ENCODE measurements at regions not wholly inside any gene's neighbourhood (a gene's known extent, or its start where the extent isn't known, plus 50 kb on each side); places are given as distances from the start of the nearest gene placed in this dataset.

DNA sequence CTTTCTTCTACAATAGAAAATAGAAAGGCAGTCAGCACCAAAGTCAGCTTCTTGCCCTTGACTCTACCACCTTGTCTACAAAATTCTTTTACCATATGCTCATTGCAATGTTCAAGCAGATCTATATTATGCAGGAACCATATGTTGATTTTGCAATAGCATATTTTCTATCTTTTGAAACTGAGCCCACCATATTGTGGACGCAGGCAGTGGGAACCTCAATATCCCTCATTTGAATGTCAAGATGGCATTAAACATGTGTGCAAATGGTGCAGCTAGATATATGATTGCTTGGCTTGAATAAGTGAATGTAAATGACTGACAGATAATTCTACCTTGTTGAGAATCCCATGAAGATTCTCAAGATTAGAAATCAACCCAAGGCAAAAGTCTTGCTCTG, 412.7 kb upstream of the FSHR start:
- H3K9ac ChIP-seq (ENCODE audit: low read length) = no peak overlapping the region
- no peaks in the 10 kb centered on the region for H3K79me2 ChIP-seq (ENCODE audit: insufficient read depth, low read length)
- H3K9me3 ChIP-seq (ENCODE audit: control insufficient read depth in 1 of 2, insufficient read depth in 1 of 2, low read depth in 1 of 2, low read length in 2 of 2) = peaks cover 4 to 12% of the 10 kb centered on the region in 2 experiments; a peak in 2 of 4 replicates
- no peak overlapping the region for H3K27ac ChIP-seq (ENCODE audit: low read depth, low read length)
- CTCF ChIA-PET = no interaction called here
- no peak for DNase-seq (ENCODE audit: low read depth, low spot score)
- no peaks in the 10 kb centered on the region for H3K4me1 ChIP-seq (ENCODE audit: control insufficient read depth in 1 of 2, insufficient read depth in 2 of 2, low read length in 2 of 2)
- H3K36me3 ChIP-seq (ENCODE audit: control insufficient read depth in 1 of 2, insufficient read depth in 2 of 2, low read length in 2 of 2) = no peaks in the 10 kb centered on the region
- intact Hi-C loops (cut with micrococcal nuclease) = no loop called here
- H3K4me2 ChIP-seq (ENCODE audit: low read length) = no peak overlapping the region
- no TSS peak for BruUV-seq (replicated peaks)
- H3K27me3 ChIP-seq (ENCODE audit: insufficient read depth, low read length) = no peaks in the 10 kb centered on the region
- POLR2A ChIA-PET = no interaction called here
- ATAC-seq = no peak
- no peak overlapping the region for H3K4me3 ChIP-seq (replicated peaks in 1 of 2; ENCODE audit: low read depth in 1 of 2, low read length in 2 of 2)
- H2AFZ ChIP-seq (ENCODE audit: low read depth, low read length, poor library complexity, severe bottlenecking) = no peak overlapping the region
- no peaks in the 10 kb centered on the region for H3K9me2 ChIP-seq (ENCODE audit: insufficient read depth)
- TF ChIP-seq CEBPB (IDR thresholded peaks at IDR 0.05; ENCODE audit: low read depth) (no peak), EZH2 (IDR thresholded peaks at IDR 0.05) (no peak), SIN3A (IDR thresholded peaks at IDR 0.05; ENCODE audit: low read depth) (no peak), EGR1 (IDR thresholded peaks at IDR 0.05; ENCODE audit: low read depth) (no peak), POLR2AphosphoS5 (IDR thresholded peaks at IDR 0.05; ENCODE audit: low read depth, low read length) (no peak)
- TF ChIP-seq, protein P1, sequence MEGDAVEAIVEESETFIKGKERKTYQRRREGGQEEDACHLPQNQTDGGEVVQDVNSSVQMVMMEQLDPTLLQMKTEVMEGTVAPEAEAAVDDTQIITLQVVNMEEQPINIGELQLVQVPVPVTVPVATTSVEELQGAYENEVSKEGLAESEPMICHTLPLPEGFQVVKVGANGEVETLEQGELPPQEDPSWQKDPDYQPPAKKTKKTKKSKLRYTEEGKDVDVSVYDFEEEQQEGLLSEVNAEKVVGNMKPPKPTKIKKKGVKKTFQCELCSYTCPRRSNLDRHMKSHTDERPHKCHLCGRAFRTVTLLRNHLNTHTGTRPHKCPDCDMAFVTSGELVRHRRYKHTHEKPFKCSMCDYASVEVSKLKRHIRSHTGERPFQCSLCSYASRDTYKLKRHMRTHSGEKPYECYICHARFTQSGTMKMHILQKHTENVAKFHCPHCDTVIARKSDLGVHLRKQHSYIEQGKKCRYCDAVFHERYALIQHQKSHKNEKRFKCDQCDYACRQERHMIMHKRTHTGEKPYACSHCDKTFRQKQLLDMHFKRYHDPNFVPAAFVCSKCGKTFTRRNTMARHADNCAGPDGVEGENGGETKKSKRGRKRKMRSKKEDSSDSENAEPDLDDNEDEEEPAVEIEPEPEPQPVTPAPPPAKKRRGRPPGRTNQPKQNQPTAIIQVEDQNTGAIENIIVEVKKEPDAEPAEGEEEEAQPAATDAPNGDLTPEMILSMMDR (IDR thresholded peaks at IDR 0.05 in 2 of 3, conservative IDR thresholded peaks at IDR 0.05 in 1 of 3; ENCODE audit: borderline replicate concordance in 1 of 3, insufficient read depth in 1 of 3, low read depth in 2 of 3, low read length in 2 of 3) = no peak
- TF ChIP-seq, protein P2, sequence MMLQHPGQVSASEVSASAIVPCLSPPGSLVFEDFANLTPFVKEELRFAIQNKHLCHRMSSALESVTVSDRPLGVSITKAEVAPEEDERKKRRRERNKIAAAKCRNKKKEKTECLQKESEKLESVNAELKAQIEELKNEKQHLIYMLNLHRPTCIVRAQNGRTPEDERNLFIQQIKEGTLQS (IDR thresholded peaks at IDR 0.05) = no peak
- H4K20me1 ChIP-seq (ENCODE audit: insufficient read depth) = no peaks in the 10 kb centered on the region
- RAD21 ChIA-PET (ENCODE audit: low non-redundant PET in 1 of 2, low total read pairs in 2 of 2, uncharacterized antibody in 2 of 2, unreplicated experiment in 2 of 2) = no interaction called here

DNA sequence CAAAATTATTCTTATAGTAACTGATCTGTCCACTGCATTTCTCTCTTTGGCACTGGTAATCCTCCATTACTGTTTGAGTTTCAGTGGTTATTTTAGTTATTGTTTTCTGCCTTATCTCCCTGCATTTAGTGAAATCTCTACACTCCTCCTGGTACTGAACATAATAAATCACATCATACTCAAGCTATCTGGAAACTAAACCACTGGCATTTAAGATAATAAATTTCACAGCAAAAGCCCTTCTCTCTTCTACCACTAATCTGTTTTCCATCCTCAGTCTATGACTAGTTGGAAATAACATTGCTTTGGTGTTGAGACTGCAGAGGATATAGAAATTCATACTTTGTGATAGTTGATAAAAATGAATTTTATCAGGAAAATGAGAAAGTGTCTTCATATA, 399.3 kb upstream of the FSHR start:
- ChIA-PET POLR2A (no interaction called here), CTCF (no interaction called here), RAD21 (ENCODE audit: low non-redundant PET in 1 of 2, low total read pairs in 2 of 2, uncharacterized antibody in 2 of 2, unreplicated experiment in 2 of 2) (no interaction called here)
- Histone ChIP-seq H3K79me2 (ENCODE audit: insufficient read depth, low read length) (no peaks in the 10 kb centered on the region), H3K27me3 (ENCODE audit: insufficient read depth, low read length) (no peaks in the 10 kb centered on the region), H4K20me1 (ENCODE audit: insufficient read depth) (no peaks in the 10 kb centered on the region), H3K9me3 (ENCODE audit: control insufficient read depth in 1 of 2, insufficient read depth in 1 of 2, low read depth in 1 of 2, low read length in 2 of 2) (peaks cover 6 to 12% of the 10 kb centered on the region in 2 experiments; a peak in 2 of 4 replicates), H3K9ac (ENCODE audit: low read length) (no peak overlapping the region), H3K4me1 (ENCODE audit: control insufficient read depth in 1 of 2, insufficient read depth in 2 of 2, low read length in 2 of 2) (no peaks in the 10 kb centered on the region), H3K9me2 (ENCODE audit: insufficient read depth) (no peaks in the 10 kb centered on the region), H3K4me2 (ENCODE audit: low read length) (no peak overlapping the region), H3K27ac (ENCODE audit: low read depth, low read length) (no peak overlapping the region), H3K4me3 (replicated peaks in 1 of 2; ENCODE audit: low read depth in 1 of 2, low read length in 2 of 2) (no peak overlapping the region), H3K36me3 (ENCODE audit: control insufficient read depth in 1 of 2, insufficient read depth in 2 of 2, low read length in 2 of 2) (no peaks in the 10 kb centered on the region), H2AFZ (ENCODE audit: low read depth, low read length, poor library complexity, severe bottlenecking) (no peak overlapping the region)
- ATAC-seq (no peak), DNase-seq (ENCODE audit: low read depth, low spot score) (no peak)
- no TSS peak for BruUV-seq (replicated peaks)
- TF ChIP-seq SRF (IDR thresholded peaks at IDR 0.05; ENCODE audit: low read depth) = no peak
- TF ChIP-seq ZNF274 (IDR thresholded peaks at IDR 0.05; ENCODE audit: low read depth, low read length) = no peak
- no peak for TF ChIP-seq TCF7L2 (IDR thresholded peaks at IDR 0.05; ENCODE audit: borderline replicate concordance, extremely low read depth, insufficient read depth, insufficient read length)
- no peak for TF ChIP-seq EZH2phosphoT487 (IDR thresholded peaks at IDR 0.05; ENCODE audit: borderline replicate concordance)
- TF ChIP-seq EZH2 (IDR thresholded peaks at IDR 0.05) = no peak
- no peak for TF ChIP-seq FOSL1 (IDR thresholded peaks at IDR 0.05; ENCODE audit: low read depth)
- TF ChIP-seq JUND (IDR thresholded peaks at IDR 0.05) = no peak
- TF ChIP-seq CBX3 (IDR thresholded peaks at IDR 0.05; ENCODE audit: low read depth) = no peak
- TF ChIP-seq SIN3A (IDR thresholded peaks at IDR 0.05; ENCODE audit: low read depth) = no peak
- no peak for TF ChIP-seq POLR2AphosphoS5 (IDR thresholded peaks at IDR 0.05; ENCODE audit: low read depth, low read length)
- TF ChIP-seq POLR2A (IDR thresholded peaks at IDR 0.05; ENCODE audit: borderline replicate concordance, extremely low read depth, insufficient read depth, insufficient read length) = no peak
- TF ChIP-seq RAD21 (IDR thresholded peaks at IDR 0.05; ENCODE audit: low read depth) = no peak
- intact Hi-C loops (cut with micrococcal nuclease) = no loop called here
